ENCODE measurements at regions not wholly inside any gene's neighbourhood (a gene's known extent, or its start where the extent isn't known, plus 50 kb on each side); places are given as distances from the start of the nearest gene placed in this dataset.

GRCh38 chr4:31026256-31026655 lies 306.1 kb downstream of the PCDH7 start:
- DNase-seq (ENCODE audit: extremely low read depth, insufficient read length): no peak
- H3K36me3 ChIP-seq (ENCODE audit: control insufficient read depth, insufficient read depth, low read length): no peaks in the 10 kb centered on the region
- no peak overlapping the region for H3K4me3 ChIP-seq (replicated peaks; ENCODE audit: low read depth, low read length)
- H3K27me3 ChIP-seq (replicated peaks; ENCODE audit: control insufficient read depth, insufficient read depth, low read length): no peaks in the 10 kb centered on the region
- TF ChIP-seq CTCF (IDR thresholded peaks at IDR 0.05; ENCODE audit: insufficient read depth, low read length, poor library complexity, severe bottlenecking): no peak

GRCh38 chr4:31034550-31034949 lies 314.4 kb downstream of the PCDH7 start:
- TF ChIP-seq CTCF (IDR thresholded peaks at IDR 0.05; ENCODE audit: insufficient read depth, low read length, poor library complexity, severe bottlenecking): no peak
- Histone ChIP-seq H3K36me3 (ENCODE audit: control insufficient read depth, insufficient read depth, low read length) (no peaks in the 10 kb centered on the region), H3K4me3 (replicated peaks; ENCODE audit: low read depth, low read length) (no peak overlapping the region), H3K27me3 (replicated peaks; ENCODE audit: control insufficient read depth, insufficient read depth, low read length) (no peaks in the 10 kb centered on the region)
- DNase-seq (ENCODE audit: extremely low read depth, insufficient read length): no peak

GRCh38 chr4:31035761-31036160 lies 315.6 kb downstream of the PCDH7 start:
- no peak for DNase-seq (ENCODE audit: extremely low read depth, insufficient read length)
- Histone ChIP-seq H3K36me3 (ENCODE audit: control insufficient read depth, insufficient read depth, low read length) (no peaks in the 10 kb centered on the region), H3K4me3 (replicated peaks; ENCODE audit: low read depth, low read length) (no peak overlapping the region), H3K27me3 (replicated peaks; ENCODE audit: control insufficient read depth, insufficient read depth, low read length) (no peaks in the 10 kb centered on the region)
- TF ChIP-seq CTCF (IDR thresholded peaks at IDR 0.05; ENCODE audit: insufficient read depth, low read length, poor library complexity, severe bottlenecking): no peak

GRCh38 chr4:31037703-31038102 lies 317.5 kb downstream of the PCDH7 start:
- H3K36me3 ChIP-seq (ENCODE audit: control insufficient read depth, insufficient read depth, low read length): no peaks in the 10 kb centered on the region
- H3K4me3 ChIP-seq (replicated peaks; ENCODE audit: low read depth, low read length): no peak overlapping the region
- H3K27me3 ChIP-seq (replicated peaks; ENCODE audit: control insufficient read depth, insufficient read depth, low read length): no peaks in the 10 kb centered on the region
- TF ChIP-seq CTCF (IDR thresholded peaks at IDR 0.05; ENCODE audit: insufficient read depth, low read length, poor library complexity, severe bottlenecking): no peak
- no peak for DNase-seq (ENCODE audit: extremely low read depth, insufficient read length)

GRCh38 chr4:31039382-31039781 lies 319.2 kb downstream of the PCDH7 start:
- no peak overlapping the region for H3K4me3 ChIP-seq (replicated peaks; ENCODE audit: low read depth, low read length)
- H3K27me3 ChIP-seq (replicated peaks; ENCODE audit: control insufficient read depth, insufficient read depth, low read length): no peaks in the 10 kb centered on the region
- no peak for DNase-seq (ENCODE audit: extremely low read depth, insufficient read length)
- TF ChIP-seq CTCF (IDR thresholded peaks at IDR 0.05; ENCODE audit: insufficient read depth, low read length, poor library complexity, severe bottlenecking): no peak
- no peaks in the 10 kb centered on the region for H3K36me3 ChIP-seq (ENCODE audit: control insufficient read depth, insufficient read depth, low read length)

GRCh38 chr4:31040106-31040505 lies 319.9 kb downstream of the PCDH7 start:
- H3K4me3 ChIP-seq (replicated peaks; ENCODE audit: low read depth, low read length): no peak overlapping the region
- no peaks in the 10 kb centered on the region for H3K36me3 ChIP-seq (ENCODE audit: control insufficient read depth, insufficient read depth, low read length)
- H3K27me3 ChIP-seq (replicated peaks; ENCODE audit: control insufficient read depth, insufficient read depth, low read length): no peaks in the 10 kb centered on the region
- no peak for TF ChIP-seq CTCF (IDR thresholded peaks at IDR 0.05; ENCODE audit: insufficient read depth, low read length, poor library complexity, severe bottlenecking)
- no peak for DNase-seq (ENCODE audit: extremely low read depth, insufficient read length)
